ENCODE measurements at regions not wholly inside any gene's neighbourhood (a gene's known extent, or its start where the extent isn't known, plus 50 kb on each side); places are given as distances from the start of the nearest gene placed in this dataset.

GRCh38 chr20:56896447-56896846 lies 267.3 kb downstream of the TFAP2C start:
- Histone ChIP-seq H3K79me2 (ENCODE audit: low read length) (no peaks in the 10 kb centered on the region), H3K4me2 (ENCODE audit: low read length) (no peak overlapping the region), H3K27me3 (ENCODE audit: low read length) (peaks cover 11% of the 10 kb centered on the region), H3K9me3 (ENCODE audit: low read length) (no peaks in the 10 kb centered on the region), H3K9me2 (replicated peaks; ENCODE audit: low read length) (no peaks in the 10 kb centered on the region), H3K4me1 (ENCODE audit: insufficient read depth, low read length) (no peaks in the 10 kb centered on the region), H3K27ac (ENCODE audit: low read length) (no peak overlapping the region), H3F3A (ENCODE audit: low read length, unreplicated experiment) (no peaks in the 10 kb centered on the region), H2AFZ (ENCODE audit: low read length) (no peak overlapping the region), H3K36me3 (ENCODE audit: low read depth, low read length) (no peaks in the 10 kb centered on the region), H3K4me3 (ENCODE audit: low read length) (no peak overlapping the region), H4K20me1 (ENCODE audit: low read length) (no peaks in the 10 kb centered on the region), H3K9ac (ENCODE audit: low read length) (no peak overlapping the region)
- TF ChIP-seq CTCF (conservative IDR thresholded peaks at IDR 0.05; ENCODE audit: low read depth, low read length), result no peak
- TF ChIP-seq EZH2phosphoT487 (IDR thresholded peaks at IDR 0.05; ENCODE audit: borderline replicate concordance, low read length), result no peak
- TF ChIP-seq EZH2 (IDR thresholded peaks at IDR 0.05; ENCODE audit: low read length, unreplicated experiment), result no peak
- no peak for ATAC-seq
- POLR2A ChIA-PET (ENCODE audit: unreplicated experiment), result no interaction called here
- intact Hi-C loops (cut with micrococcal nuclease), result no loop called here
- DNase-seq, result no peak
- CTCF ChIA-PET, result no interaction called here
- BruUV-seq (replicated peaks), result no TSS peak

GRCh38 chr20:56897318-56897957 lies 268.3 kb downstream of the TFAP2C start:
- Histone ChIP-seq H3F3A (ENCODE audit: low read length, unreplicated experiment) (no peaks in the 10 kb centered on the region), H3K9me2 (replicated peaks; ENCODE audit: low read length) (no peaks in the 10 kb centered on the region), H3K27me3 (ENCODE audit: low read length) (peaks cover 11% of the 10 kb centered on the region), H3K79me2 (ENCODE audit: low read length) (no peaks in the 10 kb centered on the region), H3K27ac (ENCODE audit: low read length) (no peak overlapping the region), H2AFZ (ENCODE audit: low read length) (no peak overlapping the region), H3K4me1 (ENCODE audit: insufficient read depth, low read length) (no peaks in the 10 kb centered on the region), H3K4me3 (ENCODE audit: low read length) (no peak overlapping the region), H3K9me3 (ENCODE audit: low read length) (no peaks in the 10 kb centered on the region), H3K4me2 (ENCODE audit: low read length) (no peak overlapping the region), H3K9ac (ENCODE audit: low read length) (no peak overlapping the region), H4K20me1 (ENCODE audit: low read length) (no peaks in the 10 kb centered on the region), H3K36me3 (ENCODE audit: low read depth, low read length) (no peaks in the 10 kb centered on the region)
- ChIA-PET POLR2A (ENCODE audit: unreplicated experiment) (no interaction called here), CTCF (no interaction called here)
- ATAC-seq, result no peak
- no TSS peak for BruUV-seq (replicated peaks)
- TF ChIP-seq EZH2 (IDR thresholded peaks at IDR 0.05; ENCODE audit: low read length, unreplicated experiment) (no peak), EZH2phosphoT487 (IDR thresholded peaks at IDR 0.05; ENCODE audit: borderline replicate concordance, low read length) (no peak), CTCF (conservative IDR thresholded peaks at IDR 0.05; ENCODE audit: low read depth, low read length) (no peak)
- no peak for DNase-seq
- intact Hi-C loops (cut with micrococcal nuclease), result no loop called here

GRCh38 chr20:56897958-56898349 lies 268.8 kb downstream of the TFAP2C start:
- BruUV-seq (replicated peaks), result no TSS peak
- no peak overlapping the region for H3K4me3 ChIP-seq (ENCODE audit: low read length)
- H3F3A ChIP-seq (ENCODE audit: low read length, unreplicated experiment), result no peaks in the 10 kb centered on the region
- no peak overlapping the region for H3K4me2 ChIP-seq (ENCODE audit: low read length)
- no peak overlapping the region for H3K9ac ChIP-seq (ENCODE audit: low read length)
- H3K9me2 ChIP-seq (replicated peaks; ENCODE audit: low read length), result no peaks in the 10 kb centered on the region
- TF ChIP-seq EZH2phosphoT487 (IDR thresholded peaks at IDR 0.05; ENCODE audit: borderline replicate concordance, low read length) (no peak), CTCF (conservative IDR thresholded peaks at IDR 0.05; ENCODE audit: low read depth, low read length) (no peak), EZH2 (IDR thresholded peaks at IDR 0.05; ENCODE audit: low read length, unreplicated experiment) (no peak)
- H3K4me1 ChIP-seq (ENCODE audit: insufficient read depth, low read length), result no peaks in the 10 kb centered on the region
- H3K79me2 ChIP-seq (ENCODE audit: low read length), result no peaks in the 10 kb centered on the region
- no peaks in the 10 kb centered on the region for H3K36me3 ChIP-seq (ENCODE audit: low read depth, low read length)
- H3K27me3 ChIP-seq (ENCODE audit: low read length), result peaks cover 11% of the 10 kb centered on the region
- ChIA-PET CTCF (no interaction called here), POLR2A (ENCODE audit: unreplicated experiment) (no interaction called here)
- no peak for ATAC-seq
- no peak overlapping the region for H3K27ac ChIP-seq (ENCODE audit: low read length)
- no peak overlapping the region for H2AFZ ChIP-seq (ENCODE audit: low read length)
- no peak for DNase-seq
- intact Hi-C loops (cut with micrococcal nuclease), result no loop called here
- H3K9me3 ChIP-seq (ENCODE audit: low read length), result no peaks in the 10 kb centered on the region
- H4K20me1 ChIP-seq (ENCODE audit: low read length), result no peaks in the 10 kb centered on the region

All from PC-3 (cell line).